HL-60/S4 (cell line): ENCODE measurements at regions not wholly inside any gene's neighbourhood (a gene's known extent, or its start where the extent isn't known, plus 50 kb on each side); places are given as distances from the start of the nearest gene placed in this dataset.
"Not testable (repeated sequence)": the region's sequence is repeated elsewhere in the genome, so short reads cannot be mapped to it uniquely, and the experiment has no call there.

Experiments
- in situ Hi-C: fragments of 300-500 bp; cut with MboI; formaldehyde crosslinking; loops from 2 replicates; pipeline ENCODE4 v1.14.3; 2022; ENCODE audit warnings: low sequenced_read_pairs

- in situ Hi-C loops = no loop called here
These were observed 99.7 kb upstream of the DAZL start for GRCh38 chr3:16704941-16705340.

- in situ Hi-C loops = no loop called here
These were observed 102.0 kb upstream of the DAZL start for GRCh38 chr3:16707260-16707659.

GRCh38 chr3:16708285-16708684, 103.1 kb upstream of the DAZL start:
- in situ Hi-C loops = no loop called here

- in situ Hi-C loops = not testable (repeated sequence)
These were observed 106.5 kb upstream of the DAZL start for GRCh38 chr3:16711691-16712090.

GRCh38 chr3:16715281-16715680, 110.1 kb upstream of the DAZL start:
- in situ Hi-C loops = no loop called here

- in situ Hi-C loops = no loop called here
These were observed 114.2 kb upstream of the DAZL start for GRCh38 chr3:16719426-16719825.

GRCh38 chr3:16720367-16720940, 115.2 kb upstream of the DAZL start:
- in situ Hi-C loops = no loop called here

GRCh38 chr3:16721494-16721893, 116.3 kb upstream of the DAZL start:
- in situ Hi-C loops = no loop called here

- in situ Hi-C loops = no loop called here
These were observed 118.8 kb upstream of the DAZL start for GRCh38 chr3:16723978-16724377.

- in situ Hi-C loops = no loop called here
These were observed 119.3 kb upstream of the DAZL start for GRCh38 chr3:16724487-16724886.

- in situ Hi-C loops = no loop called here
These were observed 120.7 kb upstream of the DAZL start for GRCh38 chr3:16725972-16726371.

GRCh38 chr3:16728770-16729745, 123.8 kb upstream of the DAZL start:
- in situ Hi-C loops = no loop called here

- in situ Hi-C loops = no loop called here
These were observed 133.2 kb upstream of the DAZL start for GRCh38 chr3:16738451-16738850.

GRCh38 chr3:16739541-16740105, 134.4 kb upstream of the DAZL start:
- in situ Hi-C loops = no loop called here

- in situ Hi-C loops = no loop called here
These were observed 135.3 kb upstream of the DAZL start for GRCh38 chr3:16740515-16740914.

GRCh38 chr3:16741103-16741758, 136.0 kb upstream of the DAZL start:
- in situ Hi-C loops = no loop called here

- in situ Hi-C loops = no loop called here
These were observed 136.7 kb upstream of the DAZL start for GRCh38 chr3:16741890-16742289.

GRCh38 chr3:16743276-16743675, 138.1 kb upstream of the DAZL start:
- in situ Hi-C loops = no loop called here

GRCh38 chr3:16759227-16759903, 125.4 kb upstream of the PLCL2 start:
- in situ Hi-C loops = no loop called here

GRCh38 chr3:16761571-16761970, 123.2 kb upstream of the PLCL2 start:
- in situ Hi-C loops = no loop called here

GRCh38 chr3:16765661-16766060, 119.1 kb upstream of the PLCL2 start:
- in situ Hi-C loops = no loop called here
